Stimulated activated CD8-positive, alpha-beta memory T cell treated with anti-CD3 and anti-CD28 coated beads, Interleukin-12 subunit alpha, Interleukin-12 subunit beta, amount 100 ng/mL, for 4 hours (primary cell): ENCODE measurements at regions not wholly inside any gene's neighbourhood (a gene's known extent, or its start where the extent isn't known, plus 50 kb on each side); places are given as distances from the start of the nearest gene placed in this dataset.
"Not testable (repeated sequence)": the region's sequence is repeated elsewhere in the genome, so short reads cannot be mapped to it uniquely, and the experiment has no call there.

Experiments
- DNase-seq: peaks from one replicate; pipeline ENCODE4 v3.0.0-alpha.2; 2020; ENCODE audit warnings: low read depth

- DNase-seq, result no peak
These were observed 54.8 kb downstream of the OTUD1 start for GRCh38 chr10:23493711-23494110.

GRCh38 chr10:23496727-23497126, 57.9 kb downstream of the OTUD1 start:
- no peak for DNase-seq

GRCh38 chr10:23499372-23500132, 60.7 kb downstream of the OTUD1 start:
- no peak for DNase-seq

GRCh38 chr10:23505797-23506465, 67.1 kb downstream of the OTUD1 start:
- no peak for DNase-seq

GRCh38 chr10:23512355-23513058, 73.6 kb downstream of the OTUD1 start:
- DNase-seq, result no peak

GRCh38 chr10:23513621-23514020, 74.7 kb downstream of the OTUD1 start:
- not testable (repeated sequence) for DNase-seq

- no peak for DNase-seq
These were observed 75.4 kb downstream of the OTUD1 start for GRCh38 chr10:23514321-23514720.

- no peak for DNase-seq
These were observed 77.7 kb downstream of the OTUD1 start for GRCh38 chr10:23516530-23516929.

- no peak for DNase-seq
These were observed 78.3 kb downstream of the OTUD1 start for GRCh38 chr10:23517155-23517554.

GRCh38 chr10:23521735-23522134, 82.9 kb downstream of the OTUD1 start:
- no peak for DNase-seq

GRCh38 chr10:23522345-23522744, 83.5 kb downstream of the OTUD1 start:
- no peak for DNase-seq

- DNase-seq, result no peak
These were observed 84.4 kb downstream of the OTUD1 start for GRCh38 chr10:23523251-23523650.

- no peak for DNase-seq
These were observed 86.5 kb downstream of the OTUD1 start for GRCh38 chr10:23525406-23525805.

- DNase-seq, result no peak
These were observed 89.5 kb downstream of the OTUD1 start for GRCh38 chr10:23528419-23528818.

GRCh38 chr10:23529625-23530024, 90.8 kb downstream of the OTUD1 start:
- DNase-seq, result no peak

GRCh38 chr10:23530079-23530478, 91.2 kb downstream of the OTUD1 start:
- no peak for DNase-seq

- DNase-seq, result no peak
These were observed 94.3 kb downstream of the OTUD1 start for GRCh38 chr10:23533212-23533611.

- DNase-seq, result no peak
These were observed 95.5 kb downstream of the OTUD1 start for GRCh38 chr10:23534326-23534725.

GRCh38 chr10:23534761-23535160, 95.9 kb downstream of the OTUD1 start:
- no peak for DNase-seq

GRCh38 chr10:23535381-23535780, 96.5 kb downstream of the OTUD1 start:
- no peak for DNase-seq

GRCh38 chr10:23538968-23539367, 100.1 kb downstream of the OTUD1 start:
- DNase-seq, result no peak

GRCh38 chr10:23540401-23541030, 101.6 kb downstream of the OTUD1 start:
- DNase-seq, result no peak
